ENCODE measurements at regions not wholly inside any gene's neighbourhood (a gene's known extent, or its start where the extent isn't known, plus 50 kb on each side); places are given as distances from the start of the nearest gene placed in this dataset.
"Not testable (repeated sequence)": the region's sequence is repeated elsewhere in the genome, so short reads cannot be mapped to it uniquely, and the experiment has no call there.

- not testable (repeated sequence) for TF ChIP-seq RBM39 (optimal IDR thresholded peaks at IDR 0.05; ENCODE audit: low read depth, low read length); TARDBP (IDR thresholded peaks at IDR 0.05); NR3C1 (CRISPR knock-in tag; IDR thresholded peaks at IDR 0.05); MEF2A (IDR thresholded peaks at IDR 0.05; ENCODE audit: control insufficient read depth, low read depth, low read length); HNRNPK (IDR thresholded peaks at IDR 0.05; ENCODE audit: low read depth, low read length, poor library complexity, severe bottlenecking); ZBTB40 (IDR thresholded peaks at IDR 0.05); ZBTB40 (CRISPR knock-in tag; IDR thresholded peaks at IDR 0.05); TRIM25 (IDR thresholded peaks at IDR 0.05; ENCODE audit: borderline replicate concordance); MBD2 (IDR thresholded peaks at IDR 0.05; ENCODE audit: borderline replicate concordance, low read depth); ZNF639 (CRISPR knock-in tag; conservative IDR thresholded peaks at IDR 0.05 in 1 of 2, IDR thresholded peaks at IDR 0.05 in 1 of 2); CTCF (IDR thresholded peaks at IDR 0.05 in 2 of 3, conservative IDR thresholded peaks at IDR 0.05 in 1 of 3; ENCODE audit: insufficient read depth in 2 of 3, low read depth in 1 of 3, low read length in 3 of 3); KDM4B (IDR thresholded peaks at IDR 0.05; ENCODE audit: borderline replicate concordance in 2 of 2, low read depth in 1 of 2)
Observed at GRCh38 chr21:7956074-7956452, 2565.3 kb upstream of the TPTE start.
